Keratinocyte (primary cell): ENCODE measurements at regions not wholly inside any gene's neighbourhood (a gene's known extent, or its start where the extent isn't known, plus 50 kb on each side); places are given as distances from the start of the nearest gene placed in this dataset.

Source experiments
- DNase-seq: peaks from one replicate; pipeline ENCODE4 v3.0.0-alpha.2; 2011; ENCODE audit warnings: low read depth, missing footprints, low spot score
- FAIRE-seq: peaks from 2 replicates; lab custom pipeline; 2011; peaks lifted over from hg19 to GRCh38; lab: Jason Lieb, UNC
- H2AFZ ChIP-seq: 2 replicates; pipeline ENCODE4 v1.6.0; 2012; ENCODE audit warnings: low read length, control low read depth, inconsistent platforms; ENCODE audit not compliant: control insufficient read depth
- H3K27ac ChIP-seq: 2 replicates; pipeline ENCODE4 v1.5.1; 2011; ENCODE audit warnings: low read length; ENCODE audit not compliant: control insufficient read depth, insufficient read depth
- H3K27me3 ChIP-seq: 3 replicates; pipeline ENCODE4 v1.6.0; 2011; ENCODE audit warnings: low read length; ENCODE audit not compliant: control insufficient read depth, insufficient read depth; ENCODE audit errors: extremely low read depth
- H3K36me3 ChIP-seq, 2 experiments: 2 replicates in 1 of 2; 3 replicates in 1 of 2; pipeline ENCODE4 v1.5.1; 2011; ENCODE audit warnings: low read length in 2 of 2, mild to moderate bottlenecking in 1 of 2; ENCODE audit not compliant: control insufficient read depth in 2 of 2, insufficient read depth in 2 of 2; ENCODE audit errors: extremely low read depth in 1 of 2
- H3K4me1 ChIP-seq: 3 replicates; pipeline ENCODE4 v1.5.1; 2011; ENCODE audit warnings: low read length; ENCODE audit not compliant: control insufficient read depth, insufficient read depth; ENCODE audit errors: extremely low read depth
- H3K4me2 ChIP-seq: 3 replicates; pipeline ENCODE4 v1.6.0; 2011; ENCODE audit warnings: low read depth, low read length; ENCODE audit not compliant: control insufficient read depth, insufficient read depth; ENCODE audit errors: extremely low read depth
- H3K4me3 ChIP-seq, 3 experiments: fragments of 200-600 bp in 1 of 3; sonication (generic) in 1 of 3; 2 replicates in 2 of 3; 3 replicates in 1 of 3; pipeline ENCODE4 v1.5.1; 2011 to 2016; ENCODE audit warnings: low read length in 3 of 3, mild to moderate bottlenecking in 3 of 3, control low read depth in 2 of 3, inconsistent platforms in 1 of 3, low read depth in 1 of 3, mixed read lengths in 1 of 3, mixed run types in 1 of 3, moderate library complexity in 1 of 3; ENCODE audit not compliant: control insufficient read depth in 2 of 3, insufficient read depth in 2 of 3; ENCODE audit errors: extremely low read depth in 1 of 3
- H3K79me2 ChIP-seq: 2 replicates; pipeline ENCODE4 v1.6.0; 2012; ENCODE audit warnings: low read length; ENCODE audit not compliant: control insufficient read depth, insufficient read depth
- H3K9ac ChIP-seq: 3 replicates; pipeline ENCODE4 v1.6.0; 2011; ENCODE audit warnings: low read length; ENCODE audit not compliant: control insufficient read depth, insufficient read depth; ENCODE audit errors: extremely low read depth
- H3K9me1 ChIP-seq: 3 replicates; pipeline ENCODE4 v1.6.0; 2011; ENCODE audit warnings: low read length; ENCODE audit not compliant: control insufficient read depth, insufficient read depth; ENCODE audit errors: extremely low read depth
- H3K9me3 ChIP-seq: 2 replicates; pipeline ENCODE4 v1.5.1; 2012; ENCODE audit warnings: low read depth, low read length; ENCODE audit not compliant: control insufficient read depth
- H4K20me1 ChIP-seq: 3 replicates; pipeline ENCODE4 v1.6.0; 2011; ENCODE audit warnings: low read length; ENCODE audit not compliant: control insufficient read depth, insufficient read depth; ENCODE audit errors: extremely low read depth
- EZH2 ChIP-seq: IDR thresholded peaks from one replicate; pipeline ENCODE4 v1.6.1; 2012; ENCODE audit warnings: inconsistent platforms, mild to moderate bottlenecking, low read length, moderate library complexity
- dilution Hi-C: fragments of 300-500 bp; cut with MboI; formaldehyde crosslinking; loops from one replicate; pipeline ENCODE4 v1.7.0; 2020; ENCODE audit warnings: low sequenced_read_pairs; ENCODE audit not compliant: extremely low pct_ligation_motif_present
- TF ChIP-seq, protein P1 (sequence below), 3 experiments: IDR thresholded peaks in 1 of 3; conservative IDR thresholded peaks in 1 of 3; optimal IDR thresholded peaks in 1 of 3; 2 replicates in 2 of 3; 3 replicates in 1 of 3; pipeline versions ENCODE3 to v1.5.1; 2011; ENCODE audit warnings: low read length in 3 of 3, mild to moderate bottlenecking in 3 of 3, moderate library complexity in 2 of 3, control low read depth in 1 of 3, inconsistent platforms in 1 of 3; ENCODE audit not compliant: insufficient read depth in 2 of 3; ENCODE audit errors: extremely low read depth in 1 of 3

DNA sequence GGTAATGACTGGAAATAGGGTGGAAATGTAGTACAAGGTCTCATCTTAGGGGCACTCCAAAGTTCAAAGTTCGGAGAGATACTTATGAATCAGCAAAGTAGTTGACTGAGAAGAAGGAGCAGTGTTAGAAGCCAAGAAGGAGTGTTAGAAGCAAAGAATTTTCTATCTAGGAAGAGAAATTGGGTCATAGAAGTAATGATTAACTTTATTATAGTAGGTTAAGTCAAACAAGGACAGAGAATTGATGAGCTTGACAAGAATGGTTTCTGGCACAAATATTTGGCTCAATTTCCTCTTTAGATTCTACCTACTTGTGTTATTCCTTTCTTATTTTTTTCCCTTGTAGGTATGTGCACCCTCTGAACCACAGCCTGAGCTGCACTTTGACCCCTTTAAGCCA, 810.5 kb upstream of the LRFN5 start:
- DNase-seq (no peak), FAIRE-seq (no peak)
- Histone ChIP-seq H3K4me3 (no peak overlapping the region), H3K9me3 (peaks cover 3% of the 10 kb centered on the region), H3K4me1 (no peaks in the 10 kb centered on the region), H2AFZ (no peak overlapping the region), H4K20me1 (no peaks in the 10 kb centered on the region), H3K79me2 (no peaks in the 10 kb centered on the region), H3K36me3 (no peaks in the 10 kb centered on the region), H3K27ac (no peak overlapping the region), H3K9me1 (no peaks in the 10 kb centered on the region), H3K9ac (no peak overlapping the region), H3K27me3 (no peaks in the 10 kb centered on the region), H3K4me2 (no peak overlapping the region)
- dilution Hi-C loops = no loop called here
- TF ChIP-seq EZH2 = no peak
- TF ChIP-seq, protein P1, sequence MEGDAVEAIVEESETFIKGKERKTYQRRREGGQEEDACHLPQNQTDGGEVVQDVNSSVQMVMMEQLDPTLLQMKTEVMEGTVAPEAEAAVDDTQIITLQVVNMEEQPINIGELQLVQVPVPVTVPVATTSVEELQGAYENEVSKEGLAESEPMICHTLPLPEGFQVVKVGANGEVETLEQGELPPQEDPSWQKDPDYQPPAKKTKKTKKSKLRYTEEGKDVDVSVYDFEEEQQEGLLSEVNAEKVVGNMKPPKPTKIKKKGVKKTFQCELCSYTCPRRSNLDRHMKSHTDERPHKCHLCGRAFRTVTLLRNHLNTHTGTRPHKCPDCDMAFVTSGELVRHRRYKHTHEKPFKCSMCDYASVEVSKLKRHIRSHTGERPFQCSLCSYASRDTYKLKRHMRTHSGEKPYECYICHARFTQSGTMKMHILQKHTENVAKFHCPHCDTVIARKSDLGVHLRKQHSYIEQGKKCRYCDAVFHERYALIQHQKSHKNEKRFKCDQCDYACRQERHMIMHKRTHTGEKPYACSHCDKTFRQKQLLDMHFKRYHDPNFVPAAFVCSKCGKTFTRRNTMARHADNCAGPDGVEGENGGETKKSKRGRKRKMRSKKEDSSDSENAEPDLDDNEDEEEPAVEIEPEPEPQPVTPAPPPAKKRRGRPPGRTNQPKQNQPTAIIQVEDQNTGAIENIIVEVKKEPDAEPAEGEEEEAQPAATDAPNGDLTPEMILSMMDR (optimal IDR thresholded peaks at IDR 0.05 in 1 of 3, IDR thresholded peaks at IDR 0.05 in 1 of 3, conservative IDR thresholded peaks at IDR 0.05 in 1 of 3; ENCODE audit: extremely low read depth in 1 of 3, insufficient read depth in 2 of 3, low read length in 3 of 3) = no peak

DNA sequence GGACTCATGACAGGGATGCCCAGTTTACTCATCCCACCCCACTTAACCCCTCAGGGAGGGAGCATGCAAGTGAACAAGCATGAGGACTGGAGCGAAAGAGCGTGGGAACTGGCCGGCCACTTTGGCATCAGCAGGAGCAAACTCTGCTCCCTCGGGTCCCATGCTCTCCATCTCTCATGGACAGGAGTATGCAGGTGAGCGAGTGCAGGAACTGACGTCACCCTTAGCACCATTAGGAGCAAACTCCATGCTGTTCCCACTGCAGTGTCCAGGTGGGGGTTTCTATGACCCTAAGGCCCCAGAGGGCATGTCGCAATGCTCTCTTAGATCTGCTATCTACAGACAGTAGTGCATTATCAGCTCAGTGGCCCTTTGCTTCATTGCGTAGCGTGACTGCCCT, 821.8 kb upstream of the LRFN5 start:
- dilution Hi-C loops = no loop called here
- TF ChIP-seq, protein P1 (optimal IDR thresholded peaks at IDR 0.05 in 1 of 3, IDR thresholded peaks at IDR 0.05 in 1 of 3, conservative IDR thresholded peaks at IDR 0.05 in 1 of 3; ENCODE audit: extremely low read depth in 1 of 3, insufficient read depth in 2 of 3, low read length in 3 of 3) = no peak
- TF ChIP-seq EZH2 = no peak
- no peak for FAIRE-seq

More for the DNA sequence above, 821.8 kb upstream of the LRFN5 start:
- Histone ChIP-seq H2AFZ (no peak overlapping the region), H3K27me3 (no peaks in the 10 kb centered on the region), H4K20me1 (no peaks in the 10 kb centered on the region), H3K4me1 (no peaks in the 10 kb centered on the region), H3K9ac (no peak overlapping the region), H3K9me1 (no peaks in the 10 kb centered on the region), H3K27ac (no peak overlapping the region), H3K9me3 (peaks cover 2% of the 10 kb centered on the region), H3K36me3 (no peaks in the 10 kb centered on the region), H3K79me2 (no peaks in the 10 kb centered on the region), H3K4me3 (no peak overlapping the region), H3K4me2 (no peak overlapping the region)
- DNase-seq = no peak
